IMR-90 (cell line): ENCODE measurements at regions not wholly inside any gene's neighbourhood (a gene's known extent, or its start where the extent isn't known, plus 50 kb on each side); places are given as distances from the start of the nearest gene placed in this dataset.

ENCODE experiments used
- ATAC-seq: fragments of 200-7000 bp; cut with Tn5 transposase; 2 replicates; pipeline ENCODE4 v1.9.1; 2020; ENCODE audit warnings: low read depth, mild to moderate bottlenecking, moderate library complexity
- BruUV-seq: library from RNA; stranded (reverse); fragments of 400-500 nt; replicated peaks from 2 replicates; lab custom pipeline; 2021; lab: Mats Ljungman, UMichigan
- CTCF ChIA-PET: fragments of 300-600 bp; formaldehyde crosslinking; extraction: SDS; loops from one replicate; lab custom pipeline; 2021; ENCODE audit warnings: antibody characterized with exemption; lab: Yijun Ruan, JAX
- POLR2A ChIA-PET: fragments of 300-600 bp; sonication (Branson Sonifier 250); formaldehyde crosslinking; loops from one replicate; lab custom pipeline; 2022; ENCODE audit warnings: antibody characterized with exemption; ENCODE audit not compliant: unreplicated experiment; lab: Charles Lee
- DNase-seq: peaks from one replicate; pipeline ENCODE4 v3.0.0; 2013
- H2AFZ ChIP-seq: replicated peaks from 2 replicates; pipeline ENCODE3; 2013; ENCODE audit warnings: low read length, mild to moderate bottlenecking; ENCODE audit not compliant: poor library complexity
- H2AK5ac ChIP-seq: 2 replicates; pipeline ENCODE4 v1.6.1; 2013; ENCODE audit warnings: low read depth, low read length, inconsistent platforms
- H2AK9ac ChIP-seq: replicated peaks from 2 replicates; pipeline ENCODE3; 2013; ENCODE audit warnings: mild to moderate bottlenecking, low read depth, low read length, moderate library complexity; ENCODE audit not compliant: poor library complexity
- H2BK120ac ChIP-seq: 2 replicates; pipeline ENCODE4 v1.6.1; 2013; ENCODE audit warnings: low read depth, low read length, inconsistent platforms
- H2BK15ac ChIP-seq: 3 replicates; pipeline ENCODE4 v1.6.1; 2013; ENCODE audit warnings: low read depth, low read length, inconsistent platforms
- H2BK20ac ChIP-seq: 2 replicates; pipeline ENCODE4 v1.6.1; 2013; ENCODE audit warnings: low read depth, mild to moderate bottlenecking, inconsistent platforms, low read length, moderate library complexity
- H2BK5ac ChIP-seq: 2 replicates; pipeline ENCODE4 v1.6.1; 2013; ENCODE audit warnings: mild to moderate bottlenecking, low read depth, low read length, inconsistent platforms; ENCODE audit not compliant: poor library complexity, severe bottlenecking
- H3K14ac ChIP-seq: replicated peaks from 2 replicates; pipeline ENCODE4 v1.6.1; 2013; ENCODE audit warnings: low read depth, low read length, inconsistent platforms
- H3K18ac ChIP-seq: 2 replicates; pipeline ENCODE4 v1.6.1; 2013; ENCODE audit warnings: low read depth, low read length, control low read depth
- H3K23ac ChIP-seq: 2 replicates; pipeline ENCODE4 v1.6.1; 2013; ENCODE audit warnings: low read depth, low read length, inconsistent platforms
- H3K27ac ChIP-seq: 2 replicates; pipeline ENCODE4 v1.5.1; 2013; ENCODE audit warnings: mild to moderate bottlenecking, control low read depth, low read length; ENCODE audit not compliant: insufficient read depth
- H3K27me3 ChIP-seq: 2 replicates; pipeline ENCODE4 v1.6.1; 2013; ENCODE audit warnings: low read length; ENCODE audit not compliant: control insufficient read depth, insufficient read depth
- H3K36me3 ChIP-seq: 2 replicates; pipeline ENCODE4 v1.6.1; 2013; ENCODE audit warnings: low read length, mixed read lengths; ENCODE audit not compliant: control insufficient read depth, insufficient read depth
- H3K4ac ChIP-seq: 2 replicates; pipeline ENCODE4 v1.6.1; 2013; ENCODE audit warnings: low read depth, low read length, inconsistent platforms
- H3K4me1 ChIP-seq: 2 replicates; pipeline ENCODE4 v1.6.1; 2013; ENCODE audit warnings: low read length, mixed read lengths; ENCODE audit not compliant: control insufficient read depth, insufficient read depth
- H3K4me2 ChIP-seq: 2 replicates; pipeline ENCODE4 v1.6.1; 2013; ENCODE audit warnings: low read depth, mild to moderate bottlenecking, control low read depth, low read length, moderate library complexity
- H3K4me3 ChIP-seq: 2 replicates; pipeline ENCODE4 v1.5.1; 2013; ENCODE audit warnings: low read depth, mild to moderate bottlenecking, control low read depth, low read length, moderate library complexity; ENCODE audit not compliant: insufficient read depth
- H3K56ac ChIP-seq: 2 replicates; pipeline ENCODE4 v1.6.1; 2013; ENCODE audit warnings: low read length, inconsistent platforms; ENCODE audit not compliant: insufficient read depth; ENCODE audit errors: extremely low read depth
- H3K79me1 ChIP-seq, 2 experiments: 2 replicates each; pipeline ENCODE4 v1.6.1; 2013; ENCODE audit warnings: low read length in 2 of 2, inconsistent platforms in 1 of 2, low read depth in 1 of 2
- H3K9ac ChIP-seq: 2 replicates; pipeline ENCODE4 v1.6.1; 2013; ENCODE audit warnings: low read depth, low read length, control low read depth
- H3K9me1 ChIP-seq: 2 replicates; pipeline ENCODE4 v1.6.1; 2013; ENCODE audit warnings: low read length, inconsistent platforms; ENCODE audit not compliant: insufficient read depth
- H3K9me3 ChIP-seq: 2 replicates; pipeline ENCODE4 v1.6.1; 2013; ENCODE audit warnings: low read length; ENCODE audit not compliant: control insufficient read depth, insufficient read depth
- H4K20me1 ChIP-seq: 2 replicates; pipeline ENCODE4 v1.6.1; 2013; ENCODE audit warnings: low read length, inconsistent platforms; ENCODE audit not compliant: insufficient read depth
- H4K5ac ChIP-seq: 2 replicates; pipeline ENCODE4 v1.6.1; 2013; ENCODE audit warnings: mild to moderate bottlenecking, low read depth, low read length, control low read depth
- H4K8ac ChIP-seq, 2 experiments: 2 replicates each; pipeline ENCODE4 v1.6.1; 2013; ENCODE audit warnings: low read depth in 2 of 2, low read length in 2 of 2, control low read depth in 1 of 2, inconsistent platforms in 1 of 2
- H4K91ac ChIP-seq: 2 replicates; pipeline ENCODE4 v1.6.1; 2013; ENCODE audit warnings: low read depth, low read length, inconsistent platforms; ENCODE audit not compliant: insufficient read depth
- CEBPB ChIP-seq: IDR thresholded peaks from 2 replicates; pipeline ENCODE4 v1.6.1; 2012; ENCODE audit warnings: low read depth, low read length, improper control_type of control experiment
- CHD1 ChIP-seq: IDR thresholded peaks from 2 replicates; pipeline ENCODE4 v1.6.1; 2012; ENCODE audit warnings: low read depth, low read length, improper control_type of control experiment
- CTCF ChIP-seq: conservative IDR thresholded peaks from 2 replicates; pipeline ENCODE4 v1.5.1; 2012; ENCODE audit warnings: mild to moderate bottlenecking, low read depth, low read length, improper control_type of control experiment
- ELK1 ChIP-seq: fragments of 150-350 bp; IDR thresholded peaks from 2 replicates; pipeline ENCODE4 v1.6.1; 2016; ENCODE audit warnings: low read depth, mild to moderate bottlenecking, low read length, moderate library complexity, borderline replicate concordance
- MAFK ChIP-seq: IDR thresholded peaks from 2 replicates; pipeline ENCODE4 v1.6.1; 2012; ENCODE audit warnings: low read depth, low read length, improper control_type of control experiment
- NFE2L2 ChIP-seq: fragments of 150-350 bp; IDR thresholded peaks from 2 replicates; pipeline ENCODE4 v1.6.1; 2016; ENCODE audit warnings: low read depth, mild to moderate bottlenecking, low read length
- POLR2A ChIP-seq: IDR thresholded peaks from 2 replicates; pipeline ENCODE4 v1.6.1; 2012; ENCODE audit warnings: mild to moderate bottlenecking, low read depth, low read length
- RAD21 ChIP-seq: IDR thresholded peaks from 2 replicates; pipeline ENCODE4 v1.6.1; 2012; ENCODE audit warnings: low read length, improper control_type of control experiment
- RCOR1 ChIP-seq: IDR thresholded peaks from 2 replicates; pipeline ENCODE4 v1.6.1; 2012; ENCODE audit warnings: mild to moderate bottlenecking, low read length, improper control_type of control experiment; ENCODE audit not compliant: insufficient replicate concordance
- SMC3 ChIP-seq: fragments of 150-350 bp; IDR thresholded peaks from 2 replicates; pipeline ENCODE4 v1.6.1; 2016; ENCODE audit warnings: low read depth, mild to moderate bottlenecking, antibody characterized with exemption, low read length, moderate library complexity
- USF2 ChIP-seq: fragments of 150-350 bp; IDR thresholded peaks from 2 replicates; pipeline ENCODE4 v1.6.1; 2017; ENCODE audit warnings: mild to moderate bottlenecking, antibody characterized with exemption, low read length, low read depth
- WGBS, 2 experiments: methylation state at CpG; one replicate each; pipeline versions ENCODE4 v1.1.5 to v1.1.7; 2013; ENCODE audit warnings: missing lambda C conversion rate in 2 of 2; ENCODE audit not compliant: insufficient read length in 1 of 2; ENCODE audit errors: extremely low coverage in 2 of 2; 5-methylcytosine and 5-hydroxymethylcytosine counted together
- dilution Hi-C: fragments of 300-500 bp; cut with HindIII; formaldehyde crosslinking; loops from one replicate; pipeline ENCODE4 v1.14.3; 2018; ENCODE audit warnings: low sequenced_read_pairs; ENCODE audit not compliant: unreplicated experiment
- in situ Hi-C: fragments of 300-500 bp; cut with MboI; formaldehyde crosslinking; loops from 3 replicates; pipeline ENCODE4 v1.14.3; 2019; ENCODE audit warnings: low sequenced_read_pairs, inconsistent platforms, mixed read lengths
- intact Hi-C: fragments of 100-400 bp; cut with micrococcal nuclease; formaldehyde crosslinking; loops from 2 replicates; pipeline ENCODE4 v1.10.0; 2022

- H3K18ac ChIP-seq, result no peak overlapping the region
- no peak overlapping the region for H2BK120ac ChIP-seq
- CTCF ChIA-PET, result interaction anchor here (1.0 kb wide), 1 partner anchor 32 kb away, joined by 3 read pairs; no protein-coding TSS in a partner anchor
- H3K23ac ChIP-seq, result no peak overlapping the region
- H3K14ac ChIP-seq, result no peak overlapping the region
- intact Hi-C loops, result no loop called here
- H3K27ac ChIP-seq, result no peak overlapping the region
- no peak overlapping the region for H2BK20ac ChIP-seq
- H3K9me3 ChIP-seq, result peaks cover 5% of the 10 kb centered on the region; the same call in 1 of the 2 replicates
- dilution Hi-C loops, result no loop called here
- DNase-seq (no peak), ATAC-seq (no peak)
- no peak overlapping the region for H2AK9ac ChIP-seq
- no peak overlapping the region for H3K56ac ChIP-seq
- no CpG with 5 or more reads among the region's 9 CpGs for WGBS, 2 experiments
- no peak overlapping the region for H4K8ac ChIP-seq
- H3K4me1 ChIP-seq, result no peaks in the 10 kb centered on the region
- no peak overlapping the region for H4K5ac ChIP-seq
- POLR2A ChIA-PET, result no interaction called here
- no peak overlapping the region for H3K4me3 ChIP-seq
- H3K9ac ChIP-seq, result no peak overlapping the region
- no peaks in the 10 kb centered on the region for H3K79me1 ChIP-seq
- no TSS peak for BruUV-seq
- no peak overlapping the region for H3K4ac ChIP-seq
- no peak overlapping the region for H2BK15ac ChIP-seq
- H2AFZ ChIP-seq, result no peak overlapping the region
- H4K91ac ChIP-seq, result no peak overlapping the region
- H2AK5ac ChIP-seq, result no peak overlapping the region
- TF ChIP-seq MAFK, result no peak
- TF ChIP-seq CHD1, result no peak
- no peak for TF ChIP-seq NFE2L2
- no peak for TF ChIP-seq ELK1
- TF ChIP-seq POLR2A, result no peak
- TF ChIP-seq CEBPB, result no peak
- no peak for TF ChIP-seq RAD21
- no peak for TF ChIP-seq SMC3
- TF ChIP-seq RCOR1, result no peak
- no peak for TF ChIP-seq USF2
- no peak for TF ChIP-seq CTCF
- no peaks in the 10 kb centered on the region for H4K20me1 ChIP-seq
- H3K27me3 ChIP-seq, result no peaks in the 10 kb centered on the region
- no peak overlapping the region for H3K4me2 ChIP-seq
- no peaks in the 10 kb centered on the region for H3K9me1 ChIP-seq
- no peaks in the 10 kb centered on the region for H3K36me3 ChIP-seq
- H2BK5ac ChIP-seq, result no peak overlapping the region
- in situ Hi-C loops, result no loop called here
These were observed 1029.8 kb upstream of the TMEM132C start for GRCh38 chr12:127237151-127237550.
